Activated gamma-delta T cell treated with Interleukin-2 at 50 U/mL for 16 hours (primary cell): ENCODE measurements at regions not wholly inside any gene's neighbourhood (a gene's known extent, or its start where the extent isn't known, plus 50 kb on each side); places are given as distances from the start of the nearest gene placed in this dataset.
"Not testable (repeated sequence)": the region's sequence is repeated elsewhere in the genome, so short reads cannot be mapped to it uniquely, and the experiment has no call there.

ENCODE experiments used
- DNase-seq: peaks from one replicate; pipeline ENCODE4 v3.0.0-alpha.2; 2020

DNA sequence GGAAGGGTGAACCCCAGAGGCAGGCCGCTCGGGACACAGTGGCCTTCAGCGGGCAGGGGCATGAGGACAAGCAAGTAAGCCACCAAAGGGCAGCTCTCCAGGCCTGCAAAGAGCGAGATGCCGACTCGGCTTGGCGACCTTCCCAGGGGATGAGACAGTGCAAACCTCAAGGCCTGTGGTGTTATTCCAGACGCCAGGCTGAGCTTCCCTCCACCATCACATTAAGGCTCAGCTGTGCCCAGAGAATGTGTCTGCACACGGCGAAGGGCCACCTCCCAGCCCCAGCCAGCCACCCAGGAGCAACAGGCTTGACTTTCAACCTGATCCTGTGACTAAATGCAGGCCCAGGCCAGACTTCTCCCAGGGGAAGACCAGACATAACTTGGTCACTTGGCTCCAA, 251.4 kb downstream of the SOX9 start:
- no peak for DNase-seq

DNA sequence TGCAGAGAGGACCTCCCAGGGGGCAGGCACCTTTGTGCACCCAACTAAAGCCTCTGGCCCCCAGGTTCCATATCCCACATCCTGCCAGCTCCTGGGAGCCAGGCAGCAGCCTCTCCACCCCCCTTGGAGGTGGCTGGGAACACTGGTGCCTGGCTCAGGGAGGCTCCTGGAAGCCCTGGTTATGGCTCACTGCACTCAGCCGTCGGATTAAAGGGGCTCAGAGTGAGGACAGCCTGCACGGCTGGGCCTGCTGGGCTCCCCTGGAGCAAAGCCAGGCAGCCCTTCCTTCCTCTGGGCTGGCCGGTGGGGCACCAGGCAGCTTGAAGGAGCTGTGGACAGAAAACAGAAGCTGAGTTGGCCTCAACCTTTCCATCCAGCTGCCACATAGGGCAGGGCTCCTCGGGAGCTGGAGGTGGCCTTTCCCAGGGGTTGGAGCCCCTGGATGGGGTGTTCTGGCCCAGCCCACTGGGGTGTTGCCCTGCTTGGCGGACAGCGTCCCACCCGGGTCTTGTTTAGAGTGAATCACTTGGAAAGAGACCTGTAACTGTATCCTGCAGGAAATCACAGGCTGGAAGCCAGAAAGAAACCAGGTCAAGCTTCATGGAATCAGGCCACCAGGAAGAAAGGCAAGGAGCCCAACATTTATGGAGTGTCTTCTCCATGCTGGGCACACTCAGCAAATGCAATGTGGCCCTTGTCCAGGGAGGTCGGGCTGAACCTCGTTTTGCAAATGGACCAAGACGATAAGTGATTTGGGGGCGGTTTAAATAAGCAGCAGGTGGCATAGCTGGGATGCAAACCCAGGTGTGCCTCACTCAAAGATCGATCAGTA, 253.3 kb downstream of the SOX9 start:
- no peak for DNase-seq

DNA sequence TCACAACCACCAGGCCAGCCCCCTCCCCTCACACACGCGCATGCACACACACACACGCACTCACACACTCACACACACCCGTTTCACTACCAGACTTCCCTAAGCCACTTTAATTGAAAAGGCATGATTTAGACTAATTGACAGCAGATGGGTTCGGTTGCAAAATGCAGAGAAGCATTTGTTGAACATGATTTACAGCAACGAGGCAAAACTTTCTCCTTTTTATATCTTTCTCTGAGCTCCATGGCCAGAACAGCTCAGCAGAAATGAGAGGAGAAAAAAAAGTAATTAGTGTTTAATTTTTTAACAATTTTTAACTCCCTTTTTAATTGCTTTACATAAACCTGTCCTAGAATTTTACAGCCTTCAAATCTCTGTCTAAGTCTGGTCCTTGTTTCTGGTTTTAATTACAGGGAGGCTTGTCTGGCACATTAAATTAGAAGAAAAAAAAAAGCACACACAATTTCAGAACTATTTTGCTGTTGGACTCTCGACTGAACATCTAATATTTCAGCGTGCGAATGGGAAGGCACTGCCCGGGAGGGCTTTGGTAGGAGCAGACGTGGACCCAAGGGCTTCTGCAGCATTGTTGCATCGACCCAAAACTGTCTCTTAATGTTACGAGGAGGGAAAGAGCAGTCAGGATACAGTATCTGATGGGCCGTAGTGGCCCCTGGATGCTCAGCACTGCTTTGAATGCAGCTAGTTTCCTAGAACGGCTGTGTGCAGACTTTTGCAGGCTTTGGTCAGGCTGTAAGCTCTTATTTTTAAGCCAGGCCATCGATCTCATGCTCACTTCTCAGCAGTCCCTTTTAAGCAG, 255.9 kb downstream of the SOX9 start:
- DNase-seq: no peak

DNA sequence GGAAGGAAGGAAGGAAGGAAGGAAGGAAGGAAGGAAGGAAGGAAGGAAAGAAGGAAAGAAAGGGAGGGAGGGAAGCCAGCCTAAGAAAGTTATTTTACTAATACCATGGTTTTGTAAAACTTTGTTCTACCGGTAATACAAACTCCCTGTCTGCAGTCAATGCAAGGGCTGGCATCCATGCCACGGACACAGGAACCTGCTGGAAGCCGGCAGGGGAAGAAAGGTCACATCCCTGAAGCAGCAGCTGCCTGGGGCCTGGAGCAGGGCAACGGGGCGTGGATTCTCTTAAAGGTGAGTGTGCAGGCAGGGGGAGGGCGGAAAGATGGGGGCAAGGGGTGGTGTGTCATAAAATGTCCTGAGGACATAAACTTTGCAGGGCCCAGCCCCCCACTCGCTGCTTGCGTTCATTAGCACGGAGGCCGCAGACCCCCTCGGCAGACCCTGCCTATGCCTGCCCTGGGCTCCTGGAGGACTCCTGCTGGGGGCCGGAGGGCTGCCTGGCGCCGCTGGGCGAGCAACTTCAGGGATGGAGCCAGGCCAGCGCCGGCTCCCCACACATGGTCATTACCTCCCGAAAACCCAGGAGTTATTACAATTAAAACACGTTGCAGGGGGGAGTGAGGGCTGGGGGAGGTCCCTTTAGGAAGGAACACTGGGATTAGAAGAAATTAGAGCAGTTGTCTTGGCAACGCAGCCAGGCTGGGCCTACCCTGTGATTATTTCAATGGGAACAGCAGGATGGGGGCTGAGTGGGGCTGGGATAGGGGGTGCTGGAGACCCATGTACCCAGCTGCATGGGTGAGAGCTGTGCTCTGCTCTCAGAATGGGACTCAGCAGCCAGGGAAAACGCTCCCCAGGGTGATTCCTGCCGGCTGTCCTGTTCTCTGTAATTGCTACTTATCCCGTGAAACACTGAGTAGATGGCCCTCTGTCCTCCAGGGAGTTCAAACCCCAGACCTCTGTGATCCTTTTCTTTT, 257.9 kb downstream of the SOX9 start:
- no peak for DNase-seq

DNA sequence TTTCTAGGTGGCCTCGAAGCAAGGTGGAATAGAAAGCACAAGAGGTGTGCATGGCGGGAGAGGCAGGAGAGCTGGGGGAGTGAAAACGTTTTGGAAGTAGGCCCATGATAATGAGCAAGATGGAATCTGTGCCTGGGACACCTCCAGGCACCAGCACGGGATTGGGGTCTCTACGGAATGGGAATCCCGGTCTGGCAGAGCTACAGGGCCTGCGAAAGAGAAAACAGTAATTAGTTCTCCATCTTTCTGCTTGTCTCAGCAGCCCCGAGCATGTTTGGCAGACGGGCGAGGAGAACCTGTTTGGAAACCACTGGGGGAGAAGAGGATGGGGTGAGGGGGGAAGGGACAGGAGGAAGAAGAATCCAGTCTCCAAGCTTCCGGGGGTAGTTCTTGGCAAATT, 258.7 kb downstream of the SOX9 start:
- DNase-seq: no peak

DNA sequence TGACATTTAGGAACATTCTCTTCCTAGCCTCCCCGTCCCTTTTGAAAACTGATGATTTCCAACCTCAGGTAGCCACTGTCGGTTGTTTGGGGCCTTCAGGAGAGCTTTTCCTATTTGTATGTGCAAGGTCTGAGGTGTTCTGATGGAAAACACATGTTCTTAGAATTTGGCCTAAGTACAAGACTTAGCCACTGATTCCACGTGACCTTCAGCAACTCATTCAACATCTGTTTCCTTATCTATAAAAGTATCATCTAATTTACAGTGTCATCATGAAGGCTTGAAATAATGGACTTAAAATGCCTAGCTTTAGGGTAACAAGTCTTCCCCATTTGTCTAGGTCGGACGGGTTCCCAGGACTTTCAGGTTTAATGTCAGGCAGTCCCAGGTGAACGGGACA, 259.3 kb downstream of the SOX9 start:
- no peak for DNase-seq

DNA sequence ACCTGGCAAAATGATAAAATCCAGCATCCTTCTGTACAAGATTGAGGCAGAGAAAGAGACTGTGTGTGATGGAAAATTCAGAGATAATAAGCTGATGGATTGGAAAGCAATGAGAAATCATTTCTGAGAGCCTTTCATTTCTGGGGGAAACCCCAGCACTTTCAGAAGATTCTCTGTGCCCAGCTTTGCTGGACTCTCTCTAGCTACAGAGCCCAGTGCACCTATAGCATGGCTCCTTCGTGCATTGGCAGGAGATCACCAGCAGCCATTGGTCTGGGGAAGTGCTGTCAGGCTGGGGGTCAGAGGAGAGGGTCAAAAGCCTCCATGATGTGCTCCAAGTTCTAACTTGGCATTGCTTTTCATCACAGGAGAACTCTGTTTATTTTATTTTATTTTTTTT, 259.9 kb downstream of the SOX9 start:
- DNase-seq: no peak

DNA sequence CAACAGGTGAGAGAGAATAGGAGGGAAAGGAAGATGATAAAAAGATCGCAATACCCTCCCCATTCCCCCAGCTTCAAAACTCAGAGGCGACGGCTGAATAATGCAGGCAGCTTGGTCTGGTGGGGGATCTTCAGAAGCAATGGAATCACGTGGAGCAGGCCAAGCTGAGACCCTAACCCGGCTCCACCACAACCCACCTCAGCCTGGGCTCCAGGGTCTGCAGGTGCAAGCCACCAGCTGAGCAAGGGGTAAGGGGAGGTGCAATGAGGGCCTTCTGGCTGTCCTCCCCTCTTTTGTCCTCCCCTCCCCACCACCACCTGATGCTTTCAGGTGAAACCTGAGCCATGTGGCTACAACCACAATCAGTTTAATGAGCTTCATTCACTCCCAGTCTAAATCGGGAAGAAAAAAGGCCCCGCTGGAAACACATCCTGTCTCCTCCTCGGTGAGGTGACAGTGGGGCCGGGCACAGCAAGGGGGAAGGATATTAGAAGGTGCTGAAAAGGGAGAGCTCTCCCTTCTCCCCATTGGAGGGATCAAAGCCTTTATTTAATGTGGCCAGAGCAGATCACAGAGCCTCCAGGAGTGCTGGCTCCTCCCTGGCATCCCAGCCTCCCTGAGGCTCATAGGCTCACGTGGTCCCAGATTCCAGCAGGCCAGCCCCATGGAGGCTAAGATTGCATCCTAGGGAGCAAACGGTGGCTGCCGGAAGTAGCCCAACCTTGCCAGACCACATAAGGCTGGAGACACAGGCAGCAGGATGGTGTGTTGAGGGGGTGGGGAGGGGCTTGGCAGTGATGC, 261.0 kb downstream of the SOX9 start:
- no peak for DNase-seq

DNA sequence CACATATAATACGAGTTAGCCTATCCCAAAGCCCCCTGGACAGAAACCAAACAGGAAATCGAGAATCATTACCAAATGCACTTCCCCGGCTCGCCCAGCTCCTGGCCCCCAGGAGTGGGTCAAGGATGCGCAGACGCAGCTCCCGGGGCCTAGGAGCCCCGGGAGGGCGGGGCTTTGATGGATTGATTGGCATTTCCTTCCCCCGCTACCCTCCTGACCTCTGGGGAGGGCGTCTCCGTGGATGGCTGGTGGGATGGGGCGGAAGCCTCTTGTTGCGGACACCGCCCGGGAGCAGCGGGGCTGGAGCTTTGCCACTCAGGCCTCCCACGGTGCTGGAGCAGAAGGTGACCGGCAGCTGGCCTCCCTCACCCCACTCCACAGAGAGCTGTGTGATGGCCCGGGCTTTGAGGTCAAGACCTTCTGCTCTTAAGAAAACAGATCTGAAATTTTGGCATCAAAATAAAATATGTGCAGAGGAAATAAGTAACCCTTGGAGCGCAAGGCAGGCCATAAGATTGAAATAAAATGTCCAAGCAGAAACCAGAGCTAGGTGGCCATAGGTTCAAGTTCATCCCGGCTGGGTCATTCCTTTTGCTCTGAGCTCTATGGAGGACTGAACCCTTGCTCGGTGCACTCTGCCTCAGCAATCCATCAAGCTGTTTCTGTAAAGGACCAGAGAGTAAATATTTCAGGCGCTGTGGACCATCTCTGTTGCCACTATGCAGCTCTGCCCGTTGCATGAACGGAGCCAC, 262.3 kb downstream of the SOX9 start:
- no peak for DNase-seq

DNA sequence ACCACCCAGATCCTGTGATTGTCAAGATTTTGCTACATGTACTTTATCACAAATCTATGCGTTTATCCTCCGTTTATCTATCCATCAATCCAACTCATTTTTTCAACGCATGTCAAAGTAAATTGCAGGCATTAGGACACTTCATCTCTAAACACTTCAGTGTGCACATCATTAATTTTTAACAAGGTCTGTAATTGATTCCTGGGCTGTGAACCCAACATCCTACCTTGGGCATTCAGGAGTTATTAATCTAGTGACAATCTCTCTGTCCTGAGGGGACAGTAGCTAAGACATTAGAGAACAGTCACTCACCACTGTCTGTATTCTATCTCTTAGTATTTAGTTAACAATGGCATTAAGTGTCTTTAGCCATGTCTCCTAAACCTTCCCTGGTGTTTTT, 264.7 kb downstream of the SOX9 start:
- no peak for DNase-seq

DNA sequence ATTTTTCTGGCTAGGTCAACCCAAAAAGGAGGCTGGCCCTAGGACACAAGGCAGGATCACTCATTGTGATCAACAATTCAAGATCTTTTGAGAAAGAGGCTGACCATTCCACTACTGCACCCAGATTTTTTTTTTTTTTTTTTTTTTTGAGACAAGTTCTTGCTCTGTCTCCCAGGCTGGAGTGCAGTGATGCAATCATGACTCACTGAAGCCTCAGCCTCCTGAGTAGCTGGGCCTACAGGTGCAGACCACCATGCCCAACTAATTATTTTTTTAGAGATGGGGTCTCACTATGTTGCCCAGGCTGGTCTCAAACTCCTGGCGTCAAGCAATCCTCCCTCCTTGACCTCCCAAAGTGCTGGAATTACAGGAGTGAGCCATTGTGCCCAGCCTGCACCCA, 265.4 kb downstream of the SOX9 start:
- not testable (repeated sequence) for DNase-seq

DNA sequence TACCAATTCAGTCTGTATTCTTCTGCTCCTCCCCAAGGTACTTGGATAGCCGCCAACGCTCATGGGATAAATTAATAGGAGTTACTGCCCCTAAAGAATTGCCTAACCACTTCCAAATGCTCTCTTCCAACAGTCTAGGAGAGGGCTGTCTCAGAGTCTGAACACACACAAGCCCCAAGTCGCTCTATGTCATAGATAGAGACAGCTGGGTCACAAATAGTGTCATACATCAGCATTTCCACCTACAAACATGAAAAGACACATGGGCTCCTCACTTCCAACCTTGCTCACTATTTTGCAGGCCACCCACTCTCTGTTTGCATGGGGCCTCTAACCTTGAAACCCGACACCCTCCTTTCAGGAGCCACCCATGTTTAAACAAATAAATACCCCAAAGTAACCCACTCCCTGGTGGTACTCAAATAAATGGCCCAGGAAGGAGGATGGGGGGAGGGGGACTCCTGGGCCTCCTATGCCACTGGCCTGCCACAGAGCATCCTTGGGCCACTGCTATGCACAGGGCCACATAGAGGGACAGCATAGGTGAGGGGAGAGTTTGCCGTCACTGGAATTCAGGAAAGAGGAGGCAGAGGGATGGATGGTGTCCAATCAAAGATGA, 265.9 kb downstream of the SOX9 start:
- no peak for DNase-seq

DNA sequence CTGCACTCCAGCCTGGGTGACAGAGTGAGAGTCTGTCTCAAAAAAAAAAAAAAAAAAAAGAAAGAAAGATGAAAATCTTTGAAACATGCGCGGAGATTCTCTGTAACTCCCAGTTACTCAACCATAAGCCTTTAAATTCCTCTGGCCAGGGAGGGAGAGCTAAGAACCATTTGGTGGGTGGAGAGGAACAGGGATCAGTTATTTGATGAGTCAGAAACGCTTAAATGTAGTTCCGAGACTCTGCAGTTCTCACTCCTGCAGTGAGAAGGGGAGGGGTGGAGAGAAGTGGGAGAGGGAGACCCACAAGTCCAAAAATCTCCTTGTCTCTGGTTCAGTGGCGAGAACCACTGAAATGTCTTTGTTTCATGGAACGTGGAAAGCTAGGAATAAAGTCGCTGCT, 266.7 kb downstream of the SOX9 start:
- no peak for DNase-seq

DNA sequence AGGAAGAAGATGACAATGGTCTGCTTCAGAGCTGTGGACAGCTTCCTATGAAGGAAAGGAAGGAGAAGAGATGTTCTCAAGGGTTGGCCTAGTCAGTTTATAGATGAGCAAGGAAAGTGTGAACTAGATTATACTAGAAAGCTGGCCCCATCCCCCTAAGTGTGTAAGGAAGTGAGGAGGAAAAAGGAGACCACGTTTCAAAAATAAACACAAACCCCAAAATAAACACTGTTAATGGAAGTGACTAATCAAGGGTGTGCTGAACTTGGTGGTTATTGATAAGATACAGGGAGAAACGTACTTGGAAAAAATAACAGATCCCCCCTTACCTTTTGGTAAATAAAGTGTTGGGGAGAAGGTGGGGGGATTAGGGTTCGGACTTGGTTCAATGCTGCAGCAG, 267.1 kb downstream of the SOX9 start:
- DNase-seq: no peak

DNA sequence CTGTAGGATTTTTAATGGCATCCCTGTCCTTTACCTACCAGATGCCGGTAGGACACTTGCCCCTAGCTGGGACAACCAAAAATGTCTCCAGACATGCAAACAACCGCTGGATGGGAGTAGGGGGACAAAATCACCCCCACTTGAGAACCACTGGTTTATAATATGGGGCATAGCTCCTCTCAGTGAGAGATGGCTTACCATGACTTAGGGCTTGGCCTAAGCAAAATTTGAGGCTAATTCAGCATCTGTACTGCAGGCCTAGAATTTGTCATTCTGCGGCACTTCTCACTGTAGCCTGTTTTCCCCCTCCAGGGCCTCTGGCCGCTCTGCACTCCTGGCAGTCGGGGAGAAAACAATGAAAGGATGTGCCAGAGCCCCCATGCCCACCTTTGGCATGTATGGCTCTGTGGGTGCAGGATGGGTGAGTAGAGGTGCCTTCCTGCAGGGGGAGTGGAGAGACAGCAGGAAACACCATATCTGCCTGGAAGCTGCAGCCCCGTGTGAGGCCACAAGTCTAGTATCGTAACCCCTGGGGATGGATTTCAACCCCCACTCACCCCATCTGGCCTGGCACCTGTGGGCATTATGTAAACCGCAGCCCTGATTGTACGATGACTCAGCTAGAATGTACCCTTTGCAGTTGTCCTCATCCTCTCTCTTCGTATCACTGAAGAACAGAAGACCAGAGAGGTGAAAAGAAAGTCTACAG, 268.1 kb downstream of the SOX9 start:
- DNase-seq: no peak

DNA sequence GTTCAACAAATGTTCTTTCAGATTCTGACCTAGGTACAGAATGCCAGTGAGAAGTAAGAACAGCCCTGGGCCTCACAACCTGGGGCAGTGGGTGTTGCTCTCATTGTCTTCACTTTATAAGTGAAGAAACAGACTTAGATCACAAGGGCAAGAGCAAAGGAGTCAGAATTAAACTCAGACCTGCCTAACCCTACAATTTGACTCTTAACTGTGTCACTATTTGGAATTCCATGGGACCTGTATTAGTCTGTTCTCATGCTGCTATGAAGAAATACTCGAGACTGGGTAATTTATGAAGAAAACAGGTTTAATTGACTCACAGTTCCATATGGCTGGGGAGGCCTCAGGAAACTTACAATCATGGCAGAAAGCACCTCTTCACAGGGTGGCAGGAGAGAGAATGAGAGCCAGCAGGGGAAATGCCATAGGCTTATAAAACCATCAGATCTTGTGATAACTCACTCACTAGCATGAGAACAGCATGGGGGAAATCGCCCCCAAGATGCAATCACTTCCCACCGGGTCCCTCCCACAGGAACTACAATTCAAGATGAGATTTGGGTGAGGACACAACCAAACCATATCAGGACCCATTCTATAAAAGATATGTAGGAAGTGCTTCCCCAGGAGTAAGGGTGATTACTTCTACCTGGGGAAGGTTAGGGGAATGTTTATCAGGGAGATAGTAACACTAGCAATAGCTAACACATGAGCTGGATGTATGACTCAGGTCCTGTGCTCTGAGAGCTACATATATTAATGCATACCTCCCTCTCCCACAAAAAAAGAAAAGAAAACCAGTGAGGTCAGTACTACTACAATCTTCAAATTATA, 270.1 kb downstream of the SOX9 start:
- no peak for DNase-seq

DNA sequence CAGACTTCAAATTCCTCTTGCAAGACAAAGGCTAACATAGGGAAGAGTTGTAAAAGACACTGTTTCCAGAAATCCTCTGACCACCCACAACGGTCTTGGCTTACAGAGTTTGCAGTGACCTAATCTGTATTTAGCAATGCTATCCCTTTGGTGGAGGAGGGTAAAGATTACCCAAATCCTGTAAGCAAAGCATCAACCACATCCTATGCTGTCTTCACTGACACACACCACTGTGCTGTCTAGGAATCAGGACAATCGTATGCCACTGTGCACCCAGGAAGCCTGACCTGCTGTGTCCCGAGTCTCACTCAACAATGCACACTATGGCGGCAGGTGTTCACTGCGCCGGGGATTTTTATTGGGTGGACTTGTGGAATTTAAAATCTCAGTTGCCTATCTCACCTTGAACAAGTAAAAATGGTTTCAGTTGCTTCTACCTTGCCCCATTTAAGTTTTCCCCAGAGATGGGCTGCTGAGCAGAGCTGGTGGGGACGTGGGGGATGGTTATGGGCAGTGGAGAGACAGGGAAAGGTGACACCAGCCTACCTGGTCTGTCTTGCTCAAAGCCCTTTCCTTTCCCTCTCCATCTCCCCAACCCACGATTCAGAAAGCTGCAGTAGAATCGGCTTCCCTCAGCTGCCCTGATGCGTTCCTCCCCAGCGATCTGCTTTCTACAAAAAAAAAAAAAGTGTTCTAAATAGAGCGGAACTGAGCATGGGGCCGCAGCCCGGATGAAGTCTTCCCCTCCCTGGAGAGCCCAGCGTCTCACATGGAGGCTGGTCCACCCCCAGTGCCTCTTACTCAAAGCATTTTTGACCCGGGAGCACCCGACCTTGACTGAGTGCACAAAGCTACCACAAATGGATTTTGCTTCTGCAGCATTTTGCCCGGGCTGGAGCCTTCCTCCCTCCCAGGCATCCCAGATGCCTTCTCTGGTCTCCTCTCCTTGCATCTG, 271.5 kb downstream of the SOX9 start:
- DNase-seq: no peak

DNA sequence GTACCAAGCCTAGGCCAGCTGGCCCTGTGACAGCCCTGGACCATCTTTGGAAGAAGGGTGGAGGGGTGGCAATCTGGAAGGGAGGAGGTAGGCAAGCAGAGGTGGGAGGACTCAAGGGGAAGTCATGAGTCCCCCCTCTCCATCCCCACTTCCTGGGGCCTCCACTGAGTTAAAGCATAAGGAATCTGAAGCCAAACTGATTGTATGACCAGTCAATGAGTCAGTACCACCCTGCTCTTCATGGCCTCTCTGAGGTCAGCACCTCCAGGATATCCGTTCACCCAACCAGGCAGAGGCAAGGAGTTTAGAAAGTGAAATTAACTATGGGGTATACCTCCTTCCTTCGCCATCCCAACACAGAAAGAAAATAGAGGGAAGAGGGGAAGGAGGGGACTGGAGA, 272.7 kb downstream of the SOX9 start:
- DNase-seq: no peak
